GM20431 (cell line): ENCODE measurements at regions not wholly inside any gene's neighbourhood (a gene's known extent, or its start where the extent isn't known, plus 50 kb on each side); places are given as distances from the start of the nearest gene placed in this dataset.
"Not testable (repeated sequence)": the region's sequence is repeated elsewhere in the genome, so short reads cannot be mapped to it uniquely, and the experiment has no call there.

Source experiments
- in situ Hi-C: fragments of 300-500 bp; cut with MseI, MboI; formaldehyde crosslinking; loops from one replicate; pipeline ENCODE4 v1.15.0; 2020; ENCODE audit warnings: low sequenced_read_pairs; ENCODE audit not compliant: unreplicated experiment

GRCh38 chr20:56723331-56723730 is 94.2 kb downstream of the TFAP2C start:
- in situ Hi-C loops = no loop called here

- in situ Hi-C loops = no loop called here
These were observed 95.2 kb downstream of the TFAP2C start for GRCh38 chr20:56724241-56724757.

- in situ Hi-C loops = no loop called here
These were observed 100.9 kb downstream of the TFAP2C start for GRCh38 chr20:56730003-56730402.

- in situ Hi-C loops = no loop called here
These were observed 101.9 kb downstream of the TFAP2C start for GRCh38 chr20:56730996-56731395.

GRCh38 chr20:56731476-56731875 is 102.4 kb downstream of the TFAP2C start:
- in situ Hi-C loops = no loop called here

- in situ Hi-C loops = no loop called here
These were observed 104.9 kb downstream of the TFAP2C start for GRCh38 chr20:56733967-56734366.

GRCh38 chr20:56735084-56735642 is 106.1 kb downstream of the TFAP2C start:
- in situ Hi-C loops = no loop called here

GRCh38 chr20:56736285-56736857 is 107.3 kb downstream of the TFAP2C start:
- in situ Hi-C loops = no loop called here

GRCh38 chr20:56744325-56744821 is 115.3 kb downstream of the TFAP2C start:
- in situ Hi-C loops = not testable (repeated sequence)

- in situ Hi-C loops = no loop called here
These were observed 119.6 kb downstream of the TFAP2C start for GRCh38 chr20:56748476-56749377.

GRCh38 chr20:56750430-56750829 is 121.3 kb downstream of the TFAP2C start:
- in situ Hi-C loops = no loop called here

- in situ Hi-C loops = no loop called here
These were observed 123.2 kb downstream of the TFAP2C start for GRCh38 chr20:56752274-56752673.

- in situ Hi-C loops = no loop called here
These were observed 126.1 kb downstream of the TFAP2C start for GRCh38 chr20:56755201-56755600.

GRCh38 chr20:56756658-56757057 is 127.6 kb downstream of the TFAP2C start:
- in situ Hi-C loops = not testable (repeated sequence)

- in situ Hi-C loops = no loop called here
These were observed 129.6 kb downstream of the TFAP2C start for GRCh38 chr20:56758706-56759105.

- in situ Hi-C loops = no loop called here
These were observed 130.7 kb downstream of the TFAP2C start for GRCh38 chr20:56759741-56760278.

- in situ Hi-C loops = no loop called here
These were observed 131.5 kb downstream of the TFAP2C start for GRCh38 chr20:56760610-56761009.

GRCh38 chr20:56761393-56761792 is 132.3 kb downstream of the TFAP2C start:
- in situ Hi-C loops = no loop called here

- in situ Hi-C loops = no loop called here
These were observed 133.3 kb downstream of the TFAP2C start for GRCh38 chr20:56762401-56762800.

- in situ Hi-C loops = no loop called here
These were observed 133.7 kb downstream of the TFAP2C start for GRCh38 chr20:56762829-56763228.

- in situ Hi-C loops = no loop called here
These were observed 135.6 kb downstream of the TFAP2C start for GRCh38 chr20:56764671-56765070.
